Kidney (tissue), 13 donors: ENCODE measurements at regions not wholly inside any gene's neighbourhood (a gene's known extent, or its start where the extent isn't known, plus 50 kb on each side); places are given as distances from the start of the nearest gene placed in this dataset.

Experiments used
- DNase-seq, 5 donors: peaks; one replicate each; pipeline ENCODE4 v3.0.0-alpha.2; 2013 to 2020
- FAIRE-seq: peaks from 2 replicates; lab custom pipeline; 2012; peaks lifted over from hg19 to GRCh38; lab: Jason Lieb, UNC
- H3K27ac ChIP-seq, 2 donors: one replicate each; pipeline ENCODE4 v1.7.0; 2013; ENCODE audit warnings: low read depth in 2 of 2, low read length in 2 of 2, inconsistent platforms in 1 of 2
- H3K27me3 ChIP-seq: one replicate; pipeline ENCODE4 v1.7.1; 2013; ENCODE audit warnings: low read length, inconsistent platforms; ENCODE audit not compliant: control insufficient read depth, insufficient read depth
- H3K36me3 ChIP-seq, 3 donors: one replicate each; pipeline versions ENCODE4 v1.7.0 to v1.7.1; 2013; ENCODE audit warnings: low read length in 3 of 3, control low read depth in 1 of 3, inconsistent platforms in 1 of 3; ENCODE audit not compliant: insufficient read depth in 3 of 3, control insufficient read depth in 2 of 3
- H3K4me1 ChIP-seq, 3 donors: one replicate each; pipeline versions ENCODE4 v1.7.0 to v1.7.1; 2013; ENCODE audit warnings: low read length in 3 of 3, inconsistent platforms in 1 of 3, low read depth in 1 of 3; ENCODE audit not compliant: control insufficient read depth in 2 of 3, insufficient read depth in 2 of 3
- H3K4me3 ChIP-seq, 3 donors: one replicate each; pipeline versions ENCODE4 v1.7.0 to v1.8.1; 2013; ENCODE audit warnings: low read length in 3 of 3, control low read depth in 1 of 3, inconsistent platforms in 1 of 3
- H3K9ac ChIP-seq, 3 donors: one replicate each; pipeline versions ENCODE4 v1.7.0 to v1.7.1; 2013; ENCODE audit warnings: low read length in 3 of 3, control low read depth in 1 of 3, inconsistent platforms in 1 of 3
- H3K9me3 ChIP-seq, 3 donors: one replicate each; pipeline versions ENCODE4 v1.7.0 to v1.7.1; 2013; ENCODE audit warnings: low read length in 3 of 3, control low read depth in 1 of 3, inconsistent platforms in 1 of 3; ENCODE audit not compliant: control insufficient read depth in 2 of 3, insufficient read depth in 1 of 3
- CTCF ChIP-seq: IDR thresholded peaks from 3 replicates; pipeline ENCODE4 v1.5.1; 2012; ENCODE audit warnings: mild to moderate bottlenecking, moderate library complexity, borderline replicate concordance; ENCODE audit not compliant: insufficient read depth; ENCODE audit errors: extremely low read depth
- intact Hi-C: fragments of 100-400 bp; cut with DNase I; formaldehyde crosslinking; loops from one replicate; pipeline ENCODE4 v1.11.1; 2022
- donor health status: control.
- donor health status: control.
- donor health status: control.
- donor health status: control.
- donor health status: control.
- donor health status: DM: yes; HTN: yes; CAD: no.
- donor health status: Normal renal cell carcinoma (clear cell type).

- Histone ChIP-seq H3K9ac (no peak overlapping the region), H3K36me3 (no peaks in the 10 kb centered on the region), H3K27ac (no peak overlapping the region), H3K27me3 (no peaks in the 10 kb centered on the region), H3K4me3 (no peak overlapping the region), H3K4me1 (no peaks in the 10 kb centered on the region), H3K9me3 (no peaks in the 10 kb centered on the region)
- FAIRE-seq (no peak), DNase-seq (no peak)
- TF ChIP-seq CTCF: no peak
- intact Hi-C loops: no loop called here
These were observed 793.7 kb upstream of the ARGLU1 start for GRCh38 chr13:107361666-107362065.

- Histone ChIP-seq H3K4me1 (no peaks in the 10 kb centered on the region), H3K4me3 (no peak overlapping the region), H3K27me3 (no peaks in the 10 kb centered on the region), H3K27ac (no peak overlapping the region), H3K36me3 (no peaks in the 10 kb centered on the region), H3K9ac (no peak overlapping the region), H3K9me3 (no peaks in the 10 kb centered on the region)
- no peak for TF ChIP-seq CTCF
- intact Hi-C loops: no loop called here
- no peak for DNase-seq
- FAIRE-seq: no peak
These were observed 792.1 kb upstream of the ARGLU1 start for GRCh38 chr13:107360010-107360409.

GRCh38 chr13:107358866-107359265 lies 790.9 kb upstream of the ARGLU1 start:
- DNase-seq: no peak
- intact Hi-C loops: no loop called here
- Histone ChIP-seq H3K9me3 (no peaks in the 10 kb centered on the region), H3K9ac (no peak overlapping the region), H3K27me3 (no peaks in the 10 kb centered on the region), H3K4me3 (no peak overlapping the region), H3K36me3 (no peaks in the 10 kb centered on the region), H3K27ac (no peak overlapping the region), H3K4me1 (no peaks in the 10 kb centered on the region)
- no peak for FAIRE-seq
- no peak for TF ChIP-seq CTCF

GRCh38 chr13:107351305-107351704 lies 783.4 kb upstream of the ARGLU1 start:
- intact Hi-C loops: no loop called here
- DNase-seq (no peak), FAIRE-seq (no peak)
- H3K27ac ChIP-seq: no peak overlapping the region
- no peaks in the 10 kb centered on the region for H3K36me3 ChIP-seq
- no peak overlapping the region for H3K4me3 ChIP-seq
- no peaks in the 10 kb centered on the region for H3K27me3 ChIP-seq
- H3K4me1 ChIP-seq: no peaks in the 10 kb centered on the region
- no peaks in the 10 kb centered on the region for H3K9me3 ChIP-seq
- H3K9ac ChIP-seq: no peak overlapping the region
- no peak for TF ChIP-seq CTCF
